K562 (cell line): ENCODE measurements at regions not wholly inside any gene's neighbourhood (a gene's known extent, or its start where the extent isn't known, plus 50 kb on each side); places are given as distances from the start of the nearest gene placed in this dataset.
"Not testable (repeated sequence)": the region's sequence is repeated elsewhere in the genome, so short reads cannot be mapped to it uniquely, and the experiment has no call there.

Experiments
- ATAC-seq: fragments of 200-7000 bp; cut with Tn5 transposase; 3 replicates; pipeline ENCODE4 v1.9.1; 2020; ENCODE audit warnings: moderate library complexity
- BruUV-seq: library from RNA; stranded (reverse); fragments of 400-500 nt; replicated peaks from 2 replicates; lab custom pipeline; 2021; lab: Mats Ljungman, UMichigan
- CTCF ChIA-PET: fragments of 300-600 bp; formaldehyde crosslinking; extraction: SDS; loops from one replicate; lab custom pipeline; 2021; ENCODE audit warnings: low intra/inter-chr PET ratio; lab: Yijun Ruan, JAX
- POLR2A ChIA-PET: fragments of 300-600, 350-650 bp; sonication (Branson Sonifier 250); formaldehyde crosslinking; extraction: SDS; loops from one replicate; lab custom pipeline; 2021; ENCODE audit warnings: antibody characterized with exemption, inconsistent platforms; lab: Yijun Ruan, JAX
- DNase-seq, 4 experiments: peaks; one replicate each; pipeline versions ENCODE4 v3.0.0 to v3.0.0-alpha.2; 2011 to 2018; ENCODE audit warnings: low spot score in 3 of 4, mixed read lengths in 3 of 4; ENCODE audit errors: extremely low read depth in 1 of 4
- FAIRE-seq: peaks from 2 replicates; lab custom pipeline; 2011; peaks lifted over from hg19 to GRCh38; lab: Jason Lieb, UNC
- H2AFZ ChIP-seq: 2 replicates; pipeline ENCODE4 v1.6.0; 2011; ENCODE audit warnings: low read depth, low read length, control low read depth, inconsistent platforms
- H3K27ac ChIP-seq: fragments of 200-600 bp; 3 replicates; pipeline ENCODE4 v1.8.0; 2011; ENCODE audit warnings: low read depth, mild to moderate bottlenecking, control low read depth, inconsistent platforms, low read length, moderate library complexity, mixed read lengths; ENCODE audit errors: extremely low read depth
- H3K27me3 ChIP-seq, 2 experiments: fragments of 300-600 bp in 1 of 2; 2 replicates in 1 of 2; 3 replicates in 1 of 2; pipeline versions ENCODE4 v1.6.0 to v1.8.0; 2011; ENCODE audit warnings: inconsistent platforms in 2 of 2, low read length in 2 of 2, mild to moderate bottlenecking in 1 of 2, mixed read lengths in 1 of 2, moderate library complexity in 1 of 2; ENCODE audit not compliant: control insufficient read depth in 2 of 2, insufficient read depth in 2 of 2
- H3K36me3 ChIP-seq: fragments of 300-600 bp; 3 replicates; pipeline ENCODE4 v1.8.0; 2011; ENCODE audit warnings: mild to moderate bottlenecking, low read length, inconsistent platforms; ENCODE audit not compliant: control insufficient read depth, insufficient read depth
- H3K4me1 ChIP-seq, 2 experiments: fragments of 200-600 bp in 1 of 2; replicated peaks in 1 of 2; 2 replicates in 1 of 2; 3 replicates in 1 of 2; pipeline versions ENCODE4 v1.5.1 to v1.8.0; 2011; ENCODE audit warnings: inconsistent platforms in 2 of 2, low read length in 2 of 2, mild to moderate bottlenecking in 1 of 2, mixed read lengths in 1 of 2, moderate library complexity in 1 of 2; ENCODE audit not compliant: control insufficient read depth in 2 of 2, insufficient read depth in 2 of 2
- H3K4me2 ChIP-seq: 2 replicates; pipeline ENCODE4 v1.6.1; 2011; ENCODE audit warnings: low read length, control low read depth, inconsistent platforms, mixed read lengths; ENCODE audit not compliant: insufficient read depth
- H3K4me3 ChIP-seq: fragments of 200-600 bp; sonication (generic), shearing (Covaris generic); 2 replicates; pipeline ENCODE4 v1.5.1; 2016; ENCODE audit warnings: control low read depth, inconsistent platforms
- H3K79me2 ChIP-seq: fragments of 200-600 bp; 3 replicates; pipeline ENCODE4 v1.8.0; 2011; ENCODE audit warnings: low read length, inconsistent platforms; ENCODE audit not compliant: control insufficient read depth, insufficient read depth
- H3K9ac ChIP-seq, 2 experiments: 2 replicates each; pipeline versions ENCODE4 v1.6.0 to v1.6.1; 2011; ENCODE audit warnings: low read depth in 2 of 2, low read length in 2 of 2, control low read depth in 1 of 2, inconsistent platforms in 1 of 2, mild to moderate bottlenecking in 1 of 2, mixed read lengths in 1 of 2; ENCODE audit not compliant: insufficient read depth in 1 of 2
- H3K9me1 ChIP-seq: one replicate; pipeline ENCODE4 v1.6.0; 2011; ENCODE audit warnings: inconsistent platforms, mild to moderate bottlenecking, low read length, moderate library complexity; ENCODE audit not compliant: control insufficient read depth, insufficient read depth
- H3K9me3 ChIP-seq: replicated peaks from 2 replicates; pipeline ENCODE4 v1.5.1; 2011; ENCODE audit warnings: low read depth, low read length, inconsistent platforms; ENCODE audit not compliant: control insufficient read depth, insufficient read depth
- H4K20me1 ChIP-seq: replicated peaks from 2 replicates; pipeline ENCODE4 v1.6.1; 2011; ENCODE audit warnings: low read length, inconsistent platforms, mixed read lengths; ENCODE audit not compliant: control insufficient read depth, insufficient read depth
- ATF1 ChIP-seq, 2 experiments: fragments of 450-650 bp in 1 of 2; IDR thresholded peaks; 2 replicates each; pipeline ENCODE4 v1.6.1; 2016; ENCODE audit warnings: missing compliant biosample characterization in 1 of 2, missing genetic modification characterization in 1 of 2
- EP300 ChIP-seq: IDR thresholded peaks from 2 replicates; pipeline ENCODE4 v1.6.1; 2012; ENCODE audit warnings: low read length, improper control_type of control experiment
- FOS ChIP-seq: IDR thresholded peaks from 3 replicates; pipeline ENCODE4 v1.6.1; 2011; ENCODE audit not compliant: insufficient read length; ENCODE audit errors: extremely low read depth
- NCOA4 ChIP-seq: fragments of 450-650 bp; IDR thresholded peaks from 2 replicates; pipeline ENCODE4 v1.6.1; 2018; ENCODE audit warnings: mild to moderate bottlenecking; ENCODE audit not compliant: partially characterized antibody
- NFIX ChIP-seq: fragments of 250-450 bp; sonication (Bioruptor Pico); IDR thresholded peaks from 2 replicates; pipeline ENCODE4 v1.4.0; 2020; ENCODE audit warnings: low read depth, mild to moderate bottlenecking, moderate library complexity
- POU5F1 ChIP-seq: fragments of 150-350 bp; IDR thresholded peaks from 2 replicates; pipeline ENCODE4 v1.6.1; 2014; ENCODE audit warnings: borderline replicate concordance, low read length, low read depth, mild to moderate bottlenecking; ENCODE audit not compliant: partially characterized antibody
- PTRF ChIP-seq: fragments of 450-650 bp; IDR thresholded peaks from 2 replicates; pipeline ENCODE4 v1.6.1; 2016; ENCODE audit warnings: mild to moderate bottlenecking, missing genetic modification characterization, missing compliant biosample characterization
- RBM39 ChIP-seq: fragments of 200-400 bp; formaldehyde crosslinking; optimal IDR thresholded peaks from 2 replicates; pipeline ENCODE3; 2018; ENCODE audit warnings: low read depth, low read length
- SAFB2 ChIP-seq: fragments of 200-400 bp; formaldehyde crosslinking; IDR thresholded peaks from 2 replicates; pipeline ENCODE4 v1.6.1; 2018; ENCODE audit warnings: borderline replicate concordance, low read length, low read depth, moderate library complexity; ENCODE audit not compliant: severe bottlenecking
- SMC3 ChIP-seq: conservative IDR thresholded peaks from 2 replicates; pipeline ENCODE4 v1.6.1; 2011; ENCODE audit warnings: low read depth, low read length, improper control_type of control experiment; ENCODE audit not compliant: insufficient read depth
- TCF7 ChIP-seq: sonication (generic); IDR thresholded peaks from 2 replicates; pipeline ENCODE4 v1.6.1; 2016; ENCODE audit warnings: antibody characterized with exemption, borderline replicate concordance
- TSC22D4 ChIP-seq: fragments of 450-650 bp; IDR thresholded peaks from 2 replicates; pipeline ENCODE4 v1.6.1; 2016; ENCODE audit warnings: missing genetic modification characterization, missing biosample characterization, control low read depth
- ZC3H8 ChIP-seq: fragments of 450-650 bp; IDR thresholded peaks from 2 replicates; pipeline ENCODE4 v1.6.1; 2017
- ZNF23 ChIP-seq: fragments of 250-450 bp; sonication (Bioruptor Pico); IDR thresholded peaks from 2 replicates; pipeline ENCODE4 v1.4.0; 2020; ENCODE audit warnings: mild to moderate bottlenecking
- ZNF668 ChIP-seq: fragments of 250-450 bp; sonication (Bioruptor Pico); IDR thresholded peaks from 2 replicates; pipeline ENCODE4 v1.8.0; 2022; ENCODE audit warnings: mild to moderate bottlenecking, inconsistent platforms
- WGBS: fragments of 100-300 bp; shearing (Covaris generic); methylation state at CpG from one replicate; pipeline ENCODE4 v1.1.6; 2016; ENCODE audit warnings: low coverage, mixed read lengths; ENCODE audit not compliant: insufficient coverage; ENCODE audit errors: missing lambda C conversion rate; 5-methylcytosine and 5-hydroxymethylcytosine counted together
- in situ Hi-C: fragments of 300-500 bp; cut with MboI; formaldehyde crosslinking; loops from 4 replicates; pipeline ENCODE4 v1.15.0; 2018; ENCODE audit warnings: inconsistent platforms, mixed read lengths
- intact Hi-C: fragments of 100-400 bp; cut with micrococcal nuclease; formaldehyde crosslinking; loops from 2 replicates; pipeline ENCODE4 v1.14.2; 2022
- TF ChIP-seq, protein P1 (sequence below): fragments of 250-450 bp; sonication (Bioruptor Pico); IDR thresholded peaks from 2 replicates; pipeline ENCODE4 v1.9.0; 2021; ENCODE audit warnings: mild to moderate bottlenecking

- TF ChIP-seq ATF1 (CRISPR knock-in tag; IDR thresholded peaks at IDR 0.05) (no peak), ATF1 (tag; IDR thresholded peaks at IDR 0.05) (no peak), ZNF23 (no peak), ZC3H8 (no peak), TCF7 (no peak), SMC3 (no peak)
- TF ChIP-seq, protein P1, sequence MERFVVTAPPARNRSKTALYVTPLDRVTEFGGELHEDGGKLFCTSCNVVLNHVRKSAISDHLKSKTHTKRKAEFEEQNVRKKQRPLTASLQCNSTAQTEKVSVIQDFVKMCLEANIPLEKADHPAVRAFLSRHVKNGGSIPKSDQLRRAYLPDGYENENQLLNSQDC (CRISPR knock-in tag), result no peak
- TF ChIP-seq, all 486 proteins: peak for 0
Observed at GRCh38 chrX:40368611-40369061, 212.1 kb upstream of the ATP6AP2 start (continued).

DNA sequence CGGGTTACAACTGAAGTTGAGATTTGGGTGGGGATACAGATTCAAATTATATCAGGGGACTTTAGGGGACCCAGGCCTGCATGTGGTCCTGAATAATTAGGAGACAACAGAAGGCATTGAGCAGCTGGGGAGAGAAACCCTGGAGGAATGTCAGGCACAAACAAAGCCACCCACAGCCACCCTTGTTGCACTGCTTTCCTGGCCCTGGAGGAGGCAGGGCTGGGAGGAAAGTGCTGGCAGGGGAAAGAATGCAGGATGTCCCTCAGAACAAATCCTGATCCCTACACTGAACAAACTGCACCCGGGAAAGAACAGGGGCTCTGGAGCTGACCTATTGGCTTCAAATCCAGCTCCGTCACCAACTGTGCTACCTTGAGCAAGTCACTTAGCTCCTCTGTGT, 214.1 kb upstream of the ATP6AP2 start:
- Histone ChIP-seq H3K36me3 (no peaks in the 10 kb centered on the region), H3K9ac (no peak overlapping the region), H4K20me1 (no peaks in the 10 kb centered on the region), H3K4me2 (no peak overlapping the region), H3K27me3 (peaks cover 0 to 9% of the 10 kb centered on the region in 2 experiments; a peak in 2 of 5 replicates)
- intact Hi-C loops, result no loop called here
- ATAC-seq, result no peak
- no peak for TF ChIP-seq SAFB2
- no peak for TF ChIP-seq RBM39
- no peak for TF ChIP-seq NFIX
- TF ChIP-seq PTRF (tag), result no peak
- no peak for TF ChIP-seq FOS
- TF ChIP-seq TSC22D4, result no peak
- no peak for TF ChIP-seq ZNF668 (CRISPR knock-in tag)
- TF ChIP-seq NCOA4, result no peak
- TF ChIP-seq POU5F1, result no peak
- TF ChIP-seq EP300, result no peak
- TF ChIP-seq, all 486 proteins: peak for 0
- 11% methylated on average over 3 of the region's 3 CpGs for WGBS
- in situ Hi-C loops, result no loop called here
- POLR2A ChIA-PET, result interaction anchor here (0.6 kb wide), 1 partner anchor 99 kb away, joined by 4 read pairs; no protein-coding TSS in a partner anchor
- no peaks in the 10 kb centered on the region for H3K9me1 ChIP-seq
- H3K9me3 ChIP-seq, result no peaks in the 10 kb centered on the region
- H3K27ac ChIP-seq, result no peak overlapping the region
- no peak overlapping the region for H3K4me3 ChIP-seq
- no peaks in the 10 kb centered on the region; a peak in 1 of 5 replicates for H3K4me1 ChIP-seq
- BruUV-seq, result no TSS peak
- no peak overlapping the region for H2AFZ ChIP-seq
- FAIRE-seq (no peak), DNase-seq (no peak)
- H3K79me2 ChIP-seq, result no peaks in the 10 kb centered on the region
- CTCF ChIA-PET, result no interaction called here

DNA sequence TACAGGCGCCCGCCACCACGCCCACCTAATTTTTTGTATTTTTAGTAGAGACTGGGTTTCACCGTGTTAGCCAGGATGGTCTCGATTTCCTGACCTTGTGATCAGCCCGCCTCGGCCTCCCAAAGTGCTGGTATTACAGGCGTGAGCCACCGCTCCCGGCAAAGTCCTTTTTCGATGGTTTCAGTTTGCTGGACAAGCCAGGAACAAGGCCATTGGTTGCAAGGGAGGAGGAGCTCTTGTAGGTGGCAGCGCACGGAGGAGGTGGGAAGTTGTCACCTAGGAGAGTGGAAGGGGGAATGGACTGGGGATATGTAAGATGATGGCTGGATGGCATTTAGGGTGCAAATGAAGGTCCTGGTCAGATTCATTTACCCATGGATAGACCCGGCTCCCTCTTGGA, 218.5 kb upstream of the ATP6AP2 start:
- H3K79me2 ChIP-seq, CTCF ChIA-PET, H3K4me3 ChIP-seq, FAIRE-seq, H3K4me2 ChIP-seq, in situ Hi-C loops, H3K9me3 ChIP-seq, DNase-seq, H2AFZ ChIP-seq, ATAC-seq, H3K27ac ChIP-seq, H3K9ac ChIP-seq, BruUV-seq, H3K36me3 ChIP-seq, intact Hi-C loops, H3K9me1 ChIP-seq, H3K4me1 ChIP-seq, H4K20me1 ChIP-seq: not testable (repeated sequence)
- POLR2A ChIA-PET, result interaction anchor here (0.6 kb wide), 1 partner anchor 14 kb away, joined by 3 read pairs; no protein-coding TSS in a partner anchor
- WGBS, result 6% methylated on average over 8 of the region's 14 CpGs
- H3K27me3 ChIP-seq, result peaks cover 0 to 19% of the 10 kb centered on the region in 2 experiments; a peak in 3 of 5 replicates
